ENCODE measurements at regions not wholly inside any gene's neighbourhood (a gene's known extent, or its start where the extent isn't known, plus 50 kb on each side); places are given as distances from the start of the nearest gene placed in this dataset.

GRCh38 chr20:47927944-47928343 is 142.7 kb upstream of the SULF2 start:
- TF ChIP-seq CTCF (conservative IDR thresholded peaks at IDR 0.05; ENCODE audit: low read depth, low read length): no peak
- TF ChIP-seq EZH2 (IDR thresholded peaks at IDR 0.05; ENCODE audit: borderline replicate concordance, low read depth, low read length, poor library complexity, severe bottlenecking): no peak

Measured in A673 (cell line).